HG03095 (cell line): ENCODE measurements at regions not wholly inside any gene's neighbourhood (a gene's known extent, or its start where the extent isn't known, plus 50 kb on each side); places are given as distances from the start of the nearest gene placed in this dataset.
"Not testable (repeated sequence)": the region's sequence is repeated elsewhere in the genome, so short reads cannot be mapped to it uniquely, and the experiment has no call there.

Source experiments
- ATAC-seq: cut with Tn5 transposase; IDR thresholded peaks from one replicate; pipeline ENCODE4 v1.9.1; 2021; ENCODE audit warnings: moderate library complexity; ENCODE audit not compliant: unreplicated experiment

- ATAC-seq: no peak
Measured at GRCh38 chr10:52477305-52477704, 163.2 kb downstream of the DKK1 start.

DNA sequence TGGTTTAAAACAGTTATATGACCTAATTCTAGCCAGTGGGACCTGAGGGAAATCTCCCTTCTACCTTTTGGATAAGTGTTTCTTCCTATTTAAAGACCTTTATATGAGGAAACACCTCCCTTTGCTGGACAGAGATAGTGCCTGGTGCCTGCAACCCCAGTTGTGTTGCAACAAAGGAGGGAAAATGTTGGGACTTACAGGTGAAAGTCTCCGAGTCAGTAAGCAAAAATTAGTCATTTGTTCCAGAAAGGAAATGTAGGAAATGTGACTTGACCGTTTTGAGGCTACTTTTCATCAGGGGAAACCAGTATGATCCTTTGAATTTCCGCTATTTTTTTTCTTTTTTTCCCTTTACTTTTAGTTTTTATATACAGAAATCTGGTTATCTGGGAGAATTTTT, 165.5 kb downstream of the DKK1 start:
- no peak for ATAC-seq

DNA sequence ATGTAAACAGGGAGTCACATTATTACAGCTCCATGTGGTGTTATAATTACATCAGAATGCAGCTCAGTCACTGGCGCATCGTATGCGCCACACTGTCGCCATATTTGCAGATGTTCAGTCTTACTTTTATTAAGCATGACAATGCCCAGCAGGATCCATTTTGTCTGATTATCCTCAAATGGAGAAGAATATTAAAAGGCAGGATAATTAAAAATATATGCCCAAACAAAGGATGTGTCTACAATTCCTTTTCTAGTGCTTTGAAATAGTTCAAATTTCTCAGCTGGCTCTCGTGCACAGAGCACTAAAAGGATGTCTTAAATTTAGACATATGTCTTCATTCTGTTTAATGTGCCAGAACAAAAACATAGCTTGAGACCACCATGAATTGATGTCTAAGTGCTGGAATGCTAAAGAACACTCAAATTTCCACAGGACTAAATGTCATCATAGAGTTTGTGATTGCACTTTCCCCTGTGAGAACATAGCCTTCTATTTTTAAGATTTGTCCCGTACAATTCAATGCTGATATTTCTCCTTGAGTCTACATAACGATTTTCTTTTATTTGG, 168.0 kb downstream of the DKK1 start:
- no peak for ATAC-seq

DNA sequence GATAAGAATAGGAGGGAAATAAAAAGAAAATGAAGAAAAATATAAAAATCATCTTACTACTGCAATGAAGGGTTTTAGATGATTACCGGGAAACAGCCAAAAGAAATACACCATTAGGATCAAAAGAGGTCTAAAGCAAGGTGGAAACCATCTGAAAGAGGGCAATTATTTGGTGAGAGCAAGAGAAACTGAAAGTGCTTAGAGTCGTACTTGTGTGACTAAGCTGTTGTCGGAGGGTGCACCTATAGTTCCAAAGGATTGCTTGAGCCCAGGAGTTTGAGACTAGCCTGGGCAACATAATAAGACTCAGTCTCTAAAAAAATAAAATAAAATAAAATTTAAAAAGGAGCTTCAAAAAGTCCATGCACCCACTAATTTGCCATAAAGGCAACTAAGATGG, 169.5 kb downstream of the DKK1 start:
- ATAC-seq: no peak

- ATAC-seq: no peak
Measured at GRCh38 chr10:52484206-52485065, 170.4 kb downstream of the DKK1 start.

- ATAC-seq: no peak
Measured at GRCh38 chr10:52485462-52485861, 171.4 kb downstream of the DKK1 start.

- no peak for ATAC-seq
Measured at GRCh38 chr10:52486840-52487611, 172.9 kb downstream of the DKK1 start.

DNA sequence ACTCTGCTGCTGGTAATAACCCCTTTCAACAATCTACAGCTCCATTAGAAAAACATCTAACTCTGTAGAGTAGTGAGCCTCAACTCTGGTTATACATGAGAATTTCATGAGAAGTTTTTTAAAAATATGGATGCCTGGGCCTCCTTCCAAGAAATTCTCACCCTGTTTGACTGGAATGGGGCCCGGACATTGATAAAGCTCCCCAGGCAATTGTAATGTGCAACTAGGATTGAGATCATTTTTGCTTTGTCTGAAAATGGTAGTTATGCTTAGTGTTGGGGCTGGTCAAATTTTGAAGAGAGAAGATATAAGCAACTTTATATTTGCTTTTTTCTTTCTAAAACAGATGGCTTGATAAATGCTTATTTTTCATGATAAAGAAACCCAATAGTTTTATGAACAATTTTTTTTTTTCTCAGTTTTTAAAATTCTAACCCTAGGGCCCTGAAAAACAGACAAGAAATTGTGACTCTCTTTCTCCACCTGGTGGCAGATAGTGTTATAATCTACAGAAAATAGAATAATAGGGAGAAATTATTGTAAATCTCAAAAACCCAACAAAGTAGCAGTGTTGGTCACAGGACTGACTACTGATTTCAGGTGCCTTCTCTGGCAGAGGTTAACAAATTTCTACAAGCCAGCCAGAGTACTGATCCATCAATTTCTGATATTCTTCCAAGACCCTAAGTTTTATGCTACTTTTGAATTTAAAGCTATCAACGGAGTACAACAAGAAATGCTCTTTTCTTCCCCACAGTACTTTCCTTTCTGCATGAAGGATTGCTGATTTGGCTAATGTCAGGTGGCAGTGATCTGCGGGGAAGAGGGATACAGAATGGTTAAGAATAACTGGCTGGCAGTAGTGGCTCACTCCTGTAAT, 174.8 kb downstream of the DKK1 start:
- ATAC-seq: no peak

DNA sequence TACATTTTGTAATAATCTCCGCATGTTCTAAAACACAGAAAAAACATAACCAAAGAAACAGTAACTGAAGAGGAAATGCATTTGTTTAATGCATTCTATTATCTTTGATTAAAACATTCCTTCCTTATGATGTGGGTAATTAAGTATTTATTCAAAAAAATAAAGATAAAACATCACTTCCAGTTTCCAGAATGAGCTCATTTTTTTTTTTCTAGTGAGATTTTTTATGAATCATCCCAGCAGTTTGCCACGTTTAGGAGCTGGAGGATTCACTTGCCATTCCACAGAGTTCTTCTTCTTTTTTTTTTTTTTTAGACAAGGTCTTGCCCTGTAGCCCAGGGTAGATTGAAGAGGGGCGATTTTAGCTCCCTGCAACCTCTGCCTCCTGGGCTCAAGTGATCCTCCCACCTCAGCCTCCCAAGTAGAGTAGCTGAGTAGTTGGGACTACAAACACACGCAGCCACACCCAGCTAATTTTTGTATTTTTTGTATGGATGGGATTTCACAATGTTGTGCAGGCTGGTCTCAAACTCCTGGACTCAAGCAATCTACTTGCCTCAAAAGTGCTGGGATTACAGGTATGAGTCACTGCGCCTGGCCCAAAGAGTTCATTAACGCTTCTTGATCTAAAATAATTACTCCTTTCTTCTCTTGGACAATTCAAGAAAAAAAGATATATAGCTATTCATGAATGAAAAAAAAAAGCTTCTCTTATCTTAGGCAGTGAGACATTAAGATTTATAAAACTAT, 177.3 kb downstream of the DKK1 start:
- no peak for ATAC-seq

DNA sequence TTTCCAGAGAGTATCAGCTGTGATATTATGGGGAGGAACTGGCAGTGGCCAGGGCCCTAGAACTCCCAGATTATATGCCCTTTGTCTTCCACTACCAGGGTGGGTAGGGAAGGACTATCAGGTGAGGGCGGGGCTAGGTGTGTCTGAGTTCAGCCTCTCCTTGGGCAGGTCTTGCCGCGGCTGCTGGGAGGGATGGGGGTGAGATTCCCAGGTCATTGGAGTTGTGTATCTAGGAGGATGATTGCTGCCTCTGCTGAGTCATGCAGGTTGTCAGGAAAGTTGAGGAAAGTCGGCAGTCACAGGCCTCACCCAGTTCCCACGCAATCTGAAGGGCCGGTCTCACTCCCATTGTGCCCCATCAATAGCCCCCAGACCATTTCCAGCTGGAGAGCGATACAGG, 185.2 kb downstream of the DKK1 start:
- no peak for ATAC-seq

DNA sequence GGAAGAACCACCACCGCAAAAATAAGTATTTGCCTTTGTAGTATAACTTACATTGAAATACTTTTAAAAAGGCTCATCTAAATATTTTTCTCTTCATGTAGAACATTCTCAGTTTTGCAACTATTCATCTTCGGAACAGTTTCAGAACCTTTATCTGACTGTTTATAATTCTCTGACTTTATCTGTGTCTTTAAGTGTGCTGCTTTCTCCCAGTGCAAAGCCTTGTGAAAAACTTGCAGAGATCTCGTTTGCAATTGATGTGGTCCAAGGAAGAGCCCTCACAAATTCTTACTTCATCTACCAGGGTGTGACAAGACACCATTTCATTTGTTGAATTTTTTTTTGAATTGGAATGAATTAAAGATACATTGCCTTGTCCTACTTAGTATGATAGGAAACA, 186.4 kb downstream of the DKK1 start:
- no peak for ATAC-seq

- no peak for ATAC-seq
Measured at GRCh38 chr10:52502237-52502636, 188.2 kb downstream of the DKK1 start.

- not testable (repeated sequence) for ATAC-seq
Measured at GRCh38 chr10:52505341-52505740, 191.3 kb downstream of the DKK1 start.

DNA sequence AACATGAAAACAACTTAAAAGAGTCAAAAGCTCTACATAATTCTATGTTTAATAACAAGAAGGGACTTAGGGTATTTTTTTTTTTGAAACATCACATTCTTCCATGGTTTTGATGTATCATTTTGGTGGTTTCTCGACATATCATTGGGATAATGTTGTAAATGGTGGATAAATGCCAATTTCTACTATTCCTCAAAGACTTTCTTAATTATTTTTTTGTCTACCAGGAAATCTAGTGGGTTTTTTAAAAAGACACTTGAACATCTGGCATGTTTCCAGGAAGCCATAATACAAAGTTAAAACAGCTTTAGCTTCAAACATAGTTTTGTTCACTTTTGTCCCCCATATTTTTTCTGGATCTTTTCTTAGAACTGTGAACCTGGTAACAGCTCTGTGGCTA, 200.4 kb downstream of the DKK1 start:
- ATAC-seq: no peak

GRCh38 chr10:52517012-52517411, 202.9 kb downstream of the DKK1 start:
- ATAC-seq: no peak

DNA sequence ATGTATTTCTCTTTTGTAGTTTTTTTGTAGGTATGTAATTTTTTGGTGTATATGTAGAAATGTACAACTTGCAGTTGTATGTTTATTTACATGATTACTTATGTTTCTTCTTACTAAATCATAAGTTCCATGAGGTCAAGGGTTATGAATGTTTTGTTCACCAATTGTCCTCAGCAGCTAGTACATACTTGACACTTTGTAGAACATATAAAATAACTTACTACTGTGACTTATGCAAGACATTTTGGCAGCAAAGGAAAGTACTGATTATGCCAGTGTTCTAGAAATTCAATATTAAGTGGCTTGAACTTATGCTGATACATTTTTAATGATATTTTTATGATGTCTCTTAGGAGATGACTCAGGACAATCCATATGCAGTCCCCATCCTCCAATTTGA, 209.6 kb downstream of the DKK1 start:
- no peak for ATAC-seq

DNA sequence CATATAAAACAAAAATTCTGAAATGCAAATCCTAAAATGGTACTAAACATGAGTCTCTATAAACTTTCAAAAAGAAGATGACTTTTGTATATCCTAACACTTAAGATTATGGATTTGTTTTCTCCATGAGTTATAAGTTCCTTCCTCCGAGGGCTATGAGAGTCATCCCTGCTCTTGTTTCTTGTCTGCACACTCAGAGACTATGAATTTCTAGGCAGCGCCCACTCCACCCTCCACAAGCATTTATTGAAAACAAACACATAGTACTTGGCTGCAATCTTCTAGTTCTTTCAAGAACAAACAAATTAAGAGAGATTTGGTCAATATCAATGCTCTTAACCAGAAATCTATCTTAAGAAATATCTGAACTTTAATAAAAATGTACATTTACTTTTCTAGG, 211.7 kb downstream of the DKK1 start:
- no peak for ATAC-seq

DNA sequence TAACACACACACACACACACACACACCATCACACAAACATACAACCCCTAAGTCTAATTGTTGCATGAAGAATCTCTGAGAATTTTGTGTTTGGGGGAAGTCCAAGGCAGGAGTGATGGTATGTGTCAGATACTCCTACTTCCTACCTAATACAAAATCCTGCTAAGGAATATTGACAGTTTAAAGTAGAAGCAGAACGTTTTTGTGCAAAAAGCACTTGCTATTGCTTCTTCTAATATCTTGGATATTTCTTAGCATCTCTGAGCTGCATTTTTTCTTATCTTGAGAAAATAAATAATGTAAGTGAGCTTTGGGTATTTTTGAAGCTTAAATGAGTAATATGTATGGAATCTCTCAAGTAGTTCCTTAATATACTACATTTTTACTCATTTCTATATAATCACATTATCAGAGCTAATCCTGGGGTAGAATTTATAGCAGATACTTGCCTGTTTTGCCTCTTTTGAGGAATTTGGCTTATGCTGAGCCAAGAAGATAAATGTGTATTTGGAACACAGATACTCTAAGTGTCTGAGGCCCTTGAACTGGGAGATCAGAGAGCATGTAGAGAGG, 212.3 kb downstream of the DKK1 start:
- ATAC-seq: no peak

GRCh38 chr10:52532650-52533290, 218.7 kb downstream of the DKK1 start:
- no peak for ATAC-seq
